ENCODE measurements at regions not wholly inside any gene's neighbourhood (a gene's known extent, or its start where the extent isn't known, plus 50 kb on each side); places are given as distances from the start of the nearest gene placed in this dataset.

GRCh38 chr9:81305561-81306182 lies 383.7 kb downstream of the TLE1 start:
- H3K27me3 Mint-ChIP-seq (ENCODE audit: low read depth) = no peaks in the 10 kb centered on the region
- H3K9me3 Mint-ChIP-seq (ENCODE audit: low read depth) = peaks cover 19% of the 10 kb centered on the region
- DNase-seq (ENCODE audit: low spot score) = no peak
- H3K36me3 Mint-ChIP-seq (ENCODE audit: low read depth) = peaks cover 1% of the 10 kb centered on the region
- no peak overlapping the region for H3K27ac Mint-ChIP-seq (ENCODE audit: unreplicated experiment)
- H3K4me3 Mint-ChIP-seq (ENCODE audit: unreplicated experiment) = no peak overlapping the region
- TF ChIP-seq CTCF (IDR thresholded peaks at IDR 0.05) = no peak
- no peaks in the 10 kb centered on the region for H3K4me1 Mint-ChIP-seq (ENCODE audit: low read depth)

GRCh38 chr9:81303658-81304057 lies 385.7 kb downstream of the TLE1 start:
- peaks cover 30% of the 10 kb centered on the region for H3K9me3 Mint-ChIP-seq (ENCODE audit: low read depth)
- no peaks in the 10 kb centered on the region for H3K4me1 Mint-ChIP-seq (ENCODE audit: low read depth)
- no peak overlapping the region for H3K4me3 Mint-ChIP-seq (ENCODE audit: unreplicated experiment)
- no peak for TF ChIP-seq CTCF (IDR thresholded peaks at IDR 0.05)
- H3K36me3 Mint-ChIP-seq (ENCODE audit: low read depth) = peaks cover 4% of the 10 kb centered on the region
- no peak overlapping the region for H3K27ac Mint-ChIP-seq (ENCODE audit: unreplicated experiment)
- H3K27me3 Mint-ChIP-seq (ENCODE audit: low read depth) = no peaks in the 10 kb centered on the region
- no peak for DNase-seq (ENCODE audit: low spot score)

- H3K27me3 Mint-ChIP-seq (ENCODE audit: low read depth) = peaks cover 1% of the 10 kb centered on the region
- peaks cover 13% of the 10 kb centered on the region for H3K9me3 Mint-ChIP-seq (ENCODE audit: low read depth)
- TF ChIP-seq CTCF (IDR thresholded peaks at IDR 0.05) = no peak
- no peaks in the 10 kb centered on the region for H3K4me1 Mint-ChIP-seq (ENCODE audit: low read depth)
- DNase-seq (ENCODE audit: low spot score) = no peak
- H3K27ac Mint-ChIP-seq (ENCODE audit: unreplicated experiment) = no peak overlapping the region
- no peak overlapping the region for H3K4me3 Mint-ChIP-seq (ENCODE audit: unreplicated experiment)
- peaks cover 2% of the 10 kb centered on the region for H3K36me3 Mint-ChIP-seq (ENCODE audit: low read depth)
Measured at GRCh38 chr9:81293651-81294050, 395.7 kb downstream of the TLE1 start.

GRCh38 chr9:81292056-81292805 lies 397.1 kb downstream of the TLE1 start:
- Mint-ChIP-seq H3K4me3 (ENCODE audit: unreplicated experiment) (no peak overlapping the region), H3K36me3 (ENCODE audit: low read depth) (no peaks in the 10 kb centered on the region), H3K27me3 (ENCODE audit: low read depth) (peaks cover 1% of the 10 kb centered on the region), H3K27ac (ENCODE audit: unreplicated experiment) (no peak overlapping the region), H3K9me3 (ENCODE audit: low read depth) (peaks cover 18% of the 10 kb centered on the region), H3K4me1 (ENCODE audit: low read depth) (no peaks in the 10 kb centered on the region)
- DNase-seq (ENCODE audit: low spot score) = no peak
- no peak for TF ChIP-seq CTCF (IDR thresholded peaks at IDR 0.05)

GRCh38 chr9:81289622-81290021 lies 399.7 kb downstream of the TLE1 start:
- Mint-ChIP-seq H3K36me3 (ENCODE audit: low read depth) (no peaks in the 10 kb centered on the region), H3K4me1 (ENCODE audit: low read depth) (no peaks in the 10 kb centered on the region), H3K4me3 (ENCODE audit: unreplicated experiment) (no peak overlapping the region), H3K27ac (ENCODE audit: unreplicated experiment) (no peak overlapping the region), H3K9me3 (ENCODE audit: low read depth) (peaks cover 21% of the 10 kb centered on the region), H3K27me3 (ENCODE audit: low read depth) (peaks cover 1% of the 10 kb centered on the region)
- TF ChIP-seq CTCF (IDR thresholded peaks at IDR 0.05) = no peak
- DNase-seq (ENCODE audit: low spot score) = no peak

Measured in chondrocyte (in vitro differentiated cells).